Globus pallidus (tissue), 1 donor: ENCODE measurements at regions not wholly inside any gene's neighbourhood (a gene's known extent, or its start where the extent isn't known, plus 50 kb on each side); places are given as distances from the start of the nearest gene placed in this dataset.

Source experiments
- DNase-seq: peaks from one replicate; pipeline ENCODE4 v3.0.0-alpha.2; 2015; ENCODE audit warnings: low spot score

DNA sequence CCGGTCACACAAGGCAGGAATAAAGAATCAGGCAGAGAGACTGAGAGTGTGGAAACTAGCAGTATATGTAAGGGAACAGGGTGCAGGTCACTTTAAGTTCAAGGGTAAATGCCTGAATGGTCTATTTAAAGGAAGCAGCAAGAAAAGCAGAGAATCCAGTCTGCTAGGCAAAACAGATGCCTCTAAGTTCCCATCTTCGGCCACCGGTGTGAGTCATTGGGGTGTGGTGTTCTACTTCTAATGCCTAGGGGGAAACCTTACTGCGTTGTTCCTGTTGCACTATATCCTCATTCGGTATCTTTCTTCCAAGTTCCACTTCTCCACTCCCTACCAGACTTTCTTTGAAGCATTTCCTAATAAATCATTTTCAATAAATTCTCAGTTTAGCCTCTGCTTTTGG lies 259.9 kb downstream of the HHIPL2 start:
- no peak for DNase-seq

DNA sequence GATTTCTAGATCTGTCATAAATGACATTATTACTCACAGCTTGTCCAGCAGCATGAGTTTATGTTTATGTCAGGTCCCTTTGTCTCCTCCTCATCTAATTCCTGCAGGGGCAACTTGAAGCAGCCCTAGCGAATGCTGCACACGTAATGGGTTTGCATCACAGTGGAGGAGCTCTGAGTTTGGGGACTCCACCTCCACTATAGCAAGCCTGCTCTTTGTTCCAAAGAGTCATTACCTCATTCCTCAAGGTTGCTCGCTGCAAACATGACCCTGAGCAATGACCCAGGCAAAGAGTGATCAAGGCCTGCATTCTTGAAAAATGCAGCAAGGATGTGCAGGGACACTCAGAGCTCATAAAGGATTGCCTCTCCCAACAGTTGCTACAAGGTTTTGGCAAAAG lies 261.9 kb downstream of the HHIPL2 start:
- no peak for DNase-seq

DNA sequence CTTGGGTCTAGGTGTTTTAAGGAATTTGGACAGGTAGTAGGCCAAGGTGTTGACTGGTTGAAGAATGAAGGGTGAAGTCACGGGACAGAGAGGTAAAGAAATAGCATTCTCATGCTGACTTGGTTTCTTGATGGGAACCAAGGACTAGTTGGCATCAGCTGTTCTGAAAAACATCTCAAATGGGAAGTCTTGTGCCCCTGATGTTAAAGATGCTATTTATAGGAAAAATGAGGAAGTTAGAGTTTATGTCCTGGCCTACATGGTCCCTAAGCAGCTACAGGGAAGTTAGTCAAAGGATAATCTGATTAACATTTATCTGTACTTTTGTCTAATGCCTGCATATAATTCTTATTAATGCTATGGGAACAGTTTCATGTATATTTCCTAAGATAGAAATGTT lies 262.4 kb downstream of the HHIPL2 start:
- peak; percentile 7 for DNase-seq

DNA sequence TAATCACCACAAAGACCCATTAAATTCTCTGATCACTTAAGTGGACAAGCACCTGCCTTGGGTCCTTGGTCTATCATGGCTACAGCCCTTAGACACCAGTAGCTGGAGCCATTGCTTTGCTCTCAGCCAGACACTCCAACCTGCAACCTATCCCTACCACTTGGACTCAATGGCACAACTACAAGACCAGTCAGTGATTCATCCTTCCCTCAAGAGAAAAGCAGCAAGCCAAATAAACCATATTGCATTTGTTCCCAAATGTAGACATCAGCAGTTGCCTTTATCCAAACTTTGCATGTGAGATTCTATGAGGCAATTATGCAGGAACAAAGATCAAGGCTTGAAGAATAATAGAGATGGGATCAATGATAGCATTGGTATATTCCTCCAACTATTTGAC lies 263.4 kb downstream of the HHIPL2 start:
- no peak for DNase-seq

DNA sequence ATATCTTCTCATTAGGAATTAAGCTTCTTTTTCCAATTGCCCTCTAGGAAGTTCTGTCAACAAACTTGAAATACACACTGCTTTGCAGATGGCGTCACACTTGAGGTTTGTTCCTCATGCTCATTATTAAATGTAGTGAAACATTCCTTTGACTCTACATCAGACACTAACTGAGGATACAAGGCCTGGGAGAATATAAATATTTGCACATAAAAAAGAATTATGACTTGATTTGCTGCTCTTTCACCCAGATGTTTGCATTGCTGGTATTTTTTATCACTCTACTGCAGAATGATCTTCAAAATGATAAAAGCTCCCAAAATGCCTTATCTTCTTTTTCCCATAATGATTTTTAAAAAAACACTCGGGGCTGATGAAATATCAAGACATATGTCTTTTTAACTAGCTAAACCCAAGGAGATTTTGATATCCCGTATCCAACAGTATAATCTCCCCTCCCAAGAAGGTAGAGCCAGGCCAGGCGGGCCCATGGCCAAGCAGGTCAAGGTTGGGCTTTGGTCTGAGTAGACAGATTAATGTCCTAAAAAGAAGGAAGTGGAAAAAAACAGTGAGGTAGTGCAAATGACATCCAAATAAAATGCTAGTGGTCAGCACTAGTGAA lies 264.6 kb downstream of the HHIPL2 start:
- no peak for DNase-seq

DNA sequence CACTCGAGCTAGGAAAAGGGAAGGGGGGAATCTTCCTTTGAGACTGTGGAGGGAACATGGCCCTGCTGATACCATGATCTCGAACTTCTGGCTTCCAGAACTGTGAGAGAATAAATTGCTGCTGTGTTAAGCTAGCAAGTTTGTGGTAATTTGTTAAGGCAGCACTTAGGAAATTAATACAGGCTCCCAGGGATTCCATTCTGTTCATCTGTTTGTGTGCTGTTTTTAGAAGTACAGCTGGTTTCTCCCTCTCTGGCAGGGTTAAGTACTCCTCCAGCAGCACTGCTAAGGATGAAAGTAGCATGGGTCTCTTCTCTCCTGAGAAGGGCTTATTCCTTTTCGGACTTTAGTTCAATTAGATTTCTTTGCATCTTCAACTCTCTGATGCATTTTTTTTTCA lies 268.3 kb downstream of the HHIPL2 start:
- DNase-seq: no peak

DNA sequence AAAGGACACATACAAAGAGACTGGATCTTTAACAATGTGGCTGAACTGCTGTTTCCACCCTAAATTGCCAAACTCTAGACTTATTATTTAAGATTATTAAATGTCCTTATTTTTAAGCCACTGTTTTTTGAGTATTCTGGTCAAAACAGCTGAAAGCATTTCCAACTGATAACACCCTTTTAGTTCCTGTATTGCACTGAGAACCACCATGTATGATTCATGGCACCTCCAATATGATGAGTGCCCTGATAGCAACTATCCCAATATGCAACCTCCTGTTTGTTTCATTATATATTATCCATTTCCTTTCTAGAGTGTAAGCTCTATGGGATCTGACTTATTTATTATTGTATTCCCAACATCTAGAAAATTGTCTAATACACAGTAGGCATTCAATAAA lies 269.4 kb downstream of the HHIPL2 start:
- DNase-seq: no peak

DNA sequence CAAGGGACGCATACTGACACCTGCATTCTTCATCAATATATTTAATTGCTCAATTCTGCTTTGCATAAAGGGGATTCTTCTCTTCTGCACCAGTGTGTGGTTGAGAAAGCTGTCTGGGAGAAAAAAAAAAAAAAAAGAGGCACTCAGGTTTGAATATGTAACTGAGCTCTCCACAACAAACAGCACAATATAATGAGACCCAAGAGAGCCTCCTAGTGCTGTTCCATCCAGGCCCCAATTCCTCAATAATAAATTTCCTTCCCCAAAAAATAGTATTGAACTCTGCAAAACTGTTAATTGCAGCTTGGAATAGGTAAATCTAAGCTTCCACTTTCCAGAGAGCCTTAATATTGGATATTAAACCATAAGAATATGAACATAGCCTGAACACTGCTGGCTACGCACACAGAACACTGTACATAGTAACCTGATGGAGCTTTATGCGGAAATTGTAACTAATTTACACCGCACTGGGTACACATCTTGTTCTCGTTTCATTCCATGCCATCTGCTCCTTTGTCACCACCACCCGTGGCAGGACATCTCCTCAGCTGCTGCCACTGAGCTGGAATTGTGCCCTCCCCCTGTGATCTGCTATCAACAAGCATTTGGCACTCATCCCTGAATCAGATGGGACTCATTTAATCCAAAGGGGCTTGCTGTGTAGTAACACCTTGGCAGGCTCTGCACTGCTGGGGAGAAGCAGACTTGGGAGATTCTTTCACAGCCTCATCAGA lies 272.0 kb downstream of the HHIPL2 start:
- no peak for DNase-seq

DNA sequence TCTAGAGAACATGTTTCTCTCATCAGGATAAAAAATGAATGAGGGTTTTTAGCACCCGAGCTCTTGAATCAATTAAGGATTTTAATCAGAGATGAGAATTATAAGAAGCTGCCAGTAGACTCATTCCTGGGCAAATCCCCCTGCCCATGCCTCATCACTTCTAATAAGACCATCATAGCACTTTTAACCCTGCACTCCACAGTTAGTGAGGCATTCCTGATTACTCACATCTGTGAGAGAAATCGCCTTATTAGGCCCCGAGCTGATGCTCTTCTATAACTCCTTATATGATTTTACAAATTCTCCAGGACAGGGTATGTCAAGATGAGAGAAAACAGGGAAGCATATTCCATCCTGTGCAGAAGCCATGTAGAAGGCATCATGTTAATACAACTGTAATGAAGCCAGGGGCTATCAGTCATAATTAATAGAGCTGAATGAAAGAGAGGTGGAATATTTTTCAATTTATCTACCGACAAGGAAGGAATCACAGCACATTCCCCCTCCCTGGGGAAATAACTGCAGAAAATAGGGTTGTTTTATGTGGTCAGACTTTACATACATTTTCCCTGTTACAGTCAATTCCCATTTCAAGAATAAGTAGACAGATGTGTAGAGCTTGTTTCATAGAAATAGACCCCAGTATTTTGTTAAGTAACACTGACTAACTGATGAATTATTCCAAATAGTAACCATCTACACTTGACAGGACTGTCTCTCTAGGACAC lies 272.7 kb downstream of the HHIPL2 start:
- DNase-seq: no peak

DNA sequence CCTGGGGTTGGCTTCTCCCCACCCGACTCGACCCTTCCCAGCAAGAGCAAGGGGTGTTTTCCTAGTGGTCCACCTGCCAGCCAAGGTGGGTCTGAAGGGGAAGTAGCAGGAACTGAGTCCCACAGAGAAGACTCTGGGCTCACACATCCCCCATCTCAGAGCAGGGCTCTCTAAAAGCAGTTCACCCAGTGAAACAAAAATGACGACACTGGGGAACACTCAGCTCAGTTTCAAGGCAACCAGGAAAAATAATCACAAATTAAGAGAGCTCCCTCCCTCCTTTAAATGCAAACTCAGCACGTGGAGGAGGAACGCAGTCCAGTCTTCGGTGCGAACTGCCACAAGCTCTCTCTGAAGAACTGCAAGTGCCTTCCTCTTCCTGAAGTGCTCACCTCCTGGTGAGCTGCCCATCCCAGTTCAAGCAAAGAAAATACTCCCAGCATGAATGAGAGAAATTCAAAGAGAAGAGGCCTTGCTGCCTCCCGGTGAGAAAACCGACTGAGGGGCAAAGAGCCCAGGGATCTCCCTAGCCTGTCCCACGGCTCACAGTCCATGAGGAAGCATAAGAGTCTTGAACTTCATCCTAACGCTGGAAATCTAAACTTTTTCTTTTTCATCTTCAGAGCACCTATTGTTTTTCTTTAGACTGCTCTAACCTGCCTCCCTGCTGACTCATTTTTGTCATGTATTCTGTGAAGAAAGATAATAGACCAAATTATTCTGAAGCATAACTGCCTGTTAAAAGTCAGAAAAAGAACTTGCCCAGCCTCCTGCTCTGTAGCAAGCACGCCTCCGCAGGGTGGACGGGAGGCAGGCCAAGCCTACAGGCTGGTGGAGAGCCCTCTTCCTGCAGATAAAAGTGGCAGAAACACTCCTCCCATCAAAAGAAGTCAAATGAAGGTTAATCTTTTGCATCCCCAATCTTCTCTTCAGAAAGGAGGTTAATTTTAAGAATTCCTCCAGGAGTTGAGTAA lies 281.4 kb downstream of the HHIPL2 start:
- DNase-seq: no peak

DNA sequence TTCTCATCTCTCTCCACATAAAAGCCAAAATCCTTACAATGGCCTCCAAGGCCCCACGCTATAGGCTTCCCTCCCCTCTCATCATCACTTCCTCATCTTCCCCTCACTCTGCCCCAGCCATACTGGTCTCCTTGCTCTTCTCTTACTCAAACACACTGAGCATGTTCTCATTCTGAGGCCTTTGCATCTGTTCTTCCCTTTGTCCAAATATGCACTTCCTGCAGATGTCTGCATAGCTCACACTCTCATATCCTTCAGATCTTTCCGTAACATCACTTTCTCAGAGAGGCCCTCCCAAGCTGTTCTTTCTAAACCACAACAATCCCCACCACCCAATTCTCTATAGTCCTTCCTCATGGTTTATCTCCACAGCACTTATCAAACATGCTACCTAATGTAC lies 284.1 kb downstream of the HHIPL2 start:
- no peak for DNase-seq

DNA sequence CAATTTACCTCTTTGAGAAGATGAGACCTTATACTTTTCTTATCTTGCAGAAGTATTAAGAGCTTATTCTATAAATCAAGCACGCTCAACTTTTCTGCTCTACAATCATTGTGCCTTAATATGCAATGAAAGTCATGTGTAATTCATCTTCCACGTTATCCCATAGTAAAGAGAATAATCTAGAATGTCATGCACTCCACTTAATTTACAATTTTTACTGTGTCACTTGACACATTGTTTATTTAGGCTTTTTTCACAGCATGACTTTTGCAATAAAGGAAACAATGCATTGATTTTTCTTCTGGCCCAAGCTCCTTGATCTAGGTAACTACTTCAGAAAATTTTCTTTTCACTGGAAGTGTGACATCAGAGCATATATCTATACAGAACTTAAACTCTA lies 290.9 kb downstream of the HHIPL2 start:
- no peak for DNase-seq

DNA sequence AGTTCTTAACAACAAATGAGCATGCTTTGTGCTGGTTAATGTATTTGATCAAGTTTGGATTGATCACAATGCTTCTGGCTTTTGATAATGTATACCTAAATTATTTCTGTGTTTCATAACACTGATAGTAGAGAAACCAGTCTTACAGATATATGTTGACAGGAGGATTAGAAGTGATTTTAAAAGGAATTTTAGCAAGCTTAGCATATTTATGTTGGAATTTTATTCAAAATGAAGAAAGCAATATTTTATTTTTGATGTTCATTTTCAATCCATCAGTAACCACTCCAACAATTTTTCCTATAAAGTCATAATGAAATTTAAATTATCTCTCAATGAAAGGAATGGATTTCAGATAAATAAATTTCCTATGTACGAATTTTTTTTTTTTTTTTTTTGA lies 291.8 kb downstream of the HHIPL2 start:
- no peak for DNase-seq

DNA sequence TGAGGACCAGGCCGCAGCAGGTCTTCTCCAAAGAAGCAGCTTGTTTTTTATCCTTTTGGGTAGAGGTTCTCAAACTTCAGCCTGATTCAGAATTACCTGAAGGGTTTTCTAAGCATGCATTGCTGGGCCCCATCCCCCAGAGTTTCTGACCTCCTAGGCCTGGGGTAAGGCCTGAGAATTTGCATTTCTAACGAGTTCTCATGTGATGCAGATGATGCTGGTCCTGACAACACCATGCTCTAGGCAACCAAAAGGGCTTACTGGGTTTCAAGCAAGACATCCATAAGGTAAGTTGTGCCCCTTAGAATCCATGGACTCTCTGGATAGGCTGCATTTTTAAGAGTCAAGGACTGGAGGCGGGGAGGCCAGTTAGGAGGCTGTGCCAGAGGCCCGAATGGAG lies 295.1 kb downstream of the HHIPL2 start:
- DNase-seq: no peak

DNA sequence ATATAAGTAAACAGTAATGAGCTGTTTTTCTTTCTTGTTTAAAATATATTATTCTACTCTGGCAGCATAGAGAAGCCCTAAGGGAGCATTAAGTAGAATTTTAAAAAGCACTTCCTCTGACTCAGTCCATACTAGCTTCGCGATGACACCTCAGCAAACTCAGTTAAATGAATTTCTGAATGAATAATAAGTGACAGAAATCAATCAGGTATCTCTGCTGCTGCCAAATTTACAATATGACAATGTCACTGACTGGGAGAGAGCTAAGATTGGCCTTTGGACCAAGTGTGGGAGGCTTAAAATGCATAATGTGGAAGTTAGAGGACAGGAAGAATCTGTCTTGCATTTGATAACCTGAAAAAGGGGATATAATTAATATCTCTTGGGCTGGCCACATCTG lies 296.1 kb downstream of the HHIPL2 start:
- no peak for DNase-seq

DNA sequence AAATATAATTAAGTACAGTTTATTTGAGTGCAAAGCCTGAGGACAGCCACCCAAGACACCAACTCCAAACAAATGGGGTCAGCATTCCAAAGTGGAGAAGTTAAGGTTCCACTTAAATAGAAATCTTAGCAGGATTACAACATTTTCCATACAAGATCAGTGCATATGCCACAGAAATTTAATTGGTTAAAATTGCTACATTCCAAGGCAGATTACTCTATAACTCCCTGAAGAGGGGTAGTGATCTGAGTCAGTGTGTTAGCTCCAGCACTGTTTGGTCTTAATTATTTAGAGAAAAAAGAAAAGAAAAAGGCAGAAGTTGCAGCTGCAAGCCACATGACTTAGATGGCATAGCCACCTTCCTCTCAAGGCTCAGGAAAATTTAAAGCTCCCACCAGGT lies 297.5 kb downstream of the HHIPL2 start:
- no peak for DNase-seq

DNA sequence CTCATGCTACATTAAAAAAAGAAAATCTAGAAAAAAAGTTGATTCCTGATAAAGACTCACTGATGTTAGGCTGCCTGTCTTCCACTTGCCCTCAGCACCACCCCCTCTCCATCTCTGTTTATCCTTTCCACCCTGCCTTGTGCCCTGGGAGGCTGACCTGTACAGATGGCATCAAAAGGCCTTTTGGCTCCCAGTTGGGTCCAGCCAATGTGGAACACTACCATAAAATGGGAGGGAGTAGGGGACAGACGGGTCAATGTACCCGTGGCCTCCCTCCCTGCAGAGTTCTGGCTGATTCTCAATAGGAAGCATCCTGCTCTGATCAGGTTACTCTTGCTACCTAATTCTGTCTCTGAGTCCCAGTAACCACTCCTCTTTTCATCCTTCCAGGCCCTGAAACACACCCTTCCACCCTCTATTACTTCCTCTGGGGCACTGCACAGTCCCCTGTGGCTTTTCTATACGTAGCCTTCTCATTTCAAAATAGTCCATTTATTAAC lies 300.0 kb downstream of the HHIPL2 start:
- DNase-seq: no peak

DNA sequence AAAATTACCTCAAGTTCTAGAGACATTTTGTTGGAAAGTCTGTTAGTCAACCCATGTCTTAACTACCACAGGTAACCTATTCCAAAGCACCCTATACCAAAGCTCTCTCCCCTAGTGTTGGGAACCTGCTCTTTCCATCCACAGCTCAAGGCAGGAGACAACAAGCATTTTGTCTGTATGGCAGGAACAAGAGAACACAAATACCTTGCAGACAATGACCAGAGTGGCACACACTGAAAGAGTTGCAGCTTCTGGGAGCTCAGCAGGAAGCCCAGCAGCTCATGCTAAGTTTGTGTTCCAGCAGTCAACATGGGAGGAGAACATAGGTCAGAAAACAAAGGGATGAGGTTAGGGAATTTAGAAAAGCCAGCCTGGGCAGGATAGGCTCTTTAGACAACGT lies 300.8 kb downstream of the HHIPL2 start:
- DNase-seq: no peak

DNA sequence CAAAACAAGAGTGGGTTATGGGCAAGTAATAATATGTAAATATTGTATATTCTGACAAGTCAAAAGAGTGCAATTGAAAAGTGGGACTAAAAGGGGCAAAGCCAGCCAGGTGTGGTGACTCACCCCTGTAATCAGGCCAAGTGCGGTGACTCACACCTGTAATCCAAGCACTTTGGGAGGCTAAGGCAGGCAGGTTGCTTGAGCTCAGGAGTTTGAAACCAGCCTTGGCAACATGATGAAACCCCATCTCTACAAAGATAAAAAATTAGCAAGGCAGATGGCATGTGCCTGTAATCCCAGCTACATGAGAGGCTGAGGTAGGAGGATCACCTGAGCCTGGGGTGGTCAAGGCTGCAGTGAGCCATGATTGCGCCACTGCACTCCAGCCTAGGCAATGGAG lies 304.0 kb downstream of the HHIPL2 start:
- no peak for DNase-seq

DNA sequence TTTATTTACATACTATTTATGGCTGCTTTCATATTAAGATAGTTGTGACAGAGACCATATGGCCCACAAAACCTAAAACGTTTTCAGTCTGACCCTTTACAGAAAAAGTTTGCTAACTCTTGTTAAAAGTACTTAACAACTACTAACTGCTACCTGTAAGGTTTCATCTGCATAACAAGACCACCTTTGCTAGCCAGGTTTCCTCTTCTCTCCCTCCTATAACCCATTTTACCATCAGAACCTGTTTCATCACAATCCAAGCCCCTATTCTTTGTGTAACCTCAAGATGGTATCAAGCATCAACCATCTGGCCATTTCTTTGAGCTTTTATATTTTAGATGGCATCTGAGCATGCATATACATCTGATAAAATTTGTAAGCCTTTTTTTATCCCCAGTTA lies 305.4 kb downstream of the HHIPL2 start:
- no peak for DNase-seq

DNA sequence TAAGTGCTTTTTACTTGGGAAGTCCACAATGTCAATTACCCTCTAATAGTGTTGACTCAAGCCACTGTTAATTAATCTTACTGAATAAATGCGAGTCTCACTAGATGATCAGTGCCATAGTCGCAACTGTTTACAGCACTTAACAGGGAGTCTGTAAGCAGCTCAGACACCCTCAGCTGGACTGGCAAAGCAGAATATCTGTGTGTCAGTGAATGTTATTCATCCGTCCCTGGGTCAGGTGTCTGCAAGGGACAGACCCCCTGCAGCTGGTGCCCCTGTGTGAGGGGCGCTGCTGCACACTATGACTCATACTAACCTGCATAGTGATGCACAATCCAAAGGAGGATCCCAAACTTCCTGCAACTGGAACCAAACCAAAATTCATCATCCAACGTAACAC lies 306.5 kb downstream of the HHIPL2 start:
- DNase-seq: no peak

DNA sequence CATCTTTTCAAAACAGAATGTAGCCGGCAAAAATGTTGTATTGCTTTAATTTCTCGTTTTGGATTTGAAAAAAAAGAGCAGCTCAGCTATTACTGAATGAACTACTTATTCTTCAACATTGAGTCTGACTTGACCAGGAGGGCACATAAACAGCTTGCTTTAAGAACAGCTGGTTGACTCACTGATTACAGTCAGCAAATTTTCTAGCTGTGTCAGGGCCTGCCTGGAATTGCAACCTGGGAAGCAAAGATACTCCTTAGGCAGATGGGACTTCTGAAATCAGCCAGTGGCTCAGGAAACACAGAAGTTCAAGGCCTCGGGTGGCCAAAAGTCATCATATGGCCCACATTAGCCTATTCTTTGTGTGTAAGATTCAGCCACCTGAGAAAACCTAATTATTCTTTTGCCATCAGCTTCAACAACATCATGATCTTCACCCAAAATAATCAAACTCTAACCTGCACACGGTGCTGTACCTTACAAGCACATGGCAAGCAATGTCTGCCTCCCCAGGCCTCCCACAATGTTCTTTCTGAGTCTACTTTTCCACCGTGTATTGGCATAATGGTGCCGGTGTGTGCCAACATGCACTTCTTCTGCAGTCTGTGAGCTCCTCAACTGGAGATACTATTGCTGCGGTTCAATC lies 307.2 kb downstream of the HHIPL2 start:
- DNase-seq: no peak
